Natural killer cell (primary cell): ENCODE measurements at regions not wholly inside any gene's neighbourhood (a gene's known extent, or its start where the extent isn't known, plus 50 kb on each side); places are given as distances from the start of the nearest gene placed in this dataset.

Experiments used
- ATAC-seq, 3 donors: fragments of 150-1000 bp in 2 of 3; fragments of 200-7000 bp in 1 of 3; cut with Tn5 transposase; 1 replicate in 1 of 3; 2 replicates in 2 of 3; pipeline ENCODE4 v1.10.0; 2021; ENCODE audit warnings: mild to moderate bottlenecking in 2 of 3, moderate library complexity in 2 of 3
- DNase-seq, 2 donors: peaks; one replicate each; pipeline versions ENCODE4 v3.0.0 to v3.0.0-alpha.2; 2013 to 2021; ENCODE audit warnings: mixed read lengths in 1 of 2
- H3K27ac ChIP-seq: one replicate; pipeline ENCODE4 v1.5.1; 2013; ENCODE audit warnings: mild to moderate bottlenecking, low read length
- H3K27me3 ChIP-seq: one replicate; pipeline ENCODE4 v1.6.1; 2013; ENCODE audit warnings: low read length; ENCODE audit not compliant: control insufficient read depth, insufficient read depth
- H3K36me3 ChIP-seq: one replicate; pipeline ENCODE4 v1.6.1; 2013; ENCODE audit warnings: low read length; ENCODE audit not compliant: control insufficient read depth, insufficient read depth
- H3K4me1 ChIP-seq: one replicate; pipeline ENCODE4 v1.6.1; 2013; ENCODE audit warnings: low read length; ENCODE audit not compliant: control insufficient read depth, insufficient read depth
- H3K4me3 ChIP-seq: one replicate; pipeline ENCODE4 v1.5.1; 2013; ENCODE audit warnings: low read length
- H3K9me3 ChIP-seq: one replicate; pipeline ENCODE4 v1.6.1; 2013; ENCODE audit warnings: low read length; ENCODE audit not compliant: control insufficient read depth, insufficient read depth
- H3K27ac Mint-ChIP-seq, 2 donors: one replicate each; pipeline ENCODE4 v1.8.0; 2022; ENCODE audit warnings: mild to moderate bottlenecking in 2 of 2, mixed read lengths in 2 of 2, moderate library complexity in 1 of 2
- H3K27me3 Mint-ChIP-seq, 2 donors: one replicate each; pipeline ENCODE4 v1.8.0; 2022; ENCODE audit warnings: low read depth in 2 of 2, mixed read lengths in 2 of 2
- H3K36me3 Mint-ChIP-seq: one replicate; pipeline ENCODE4 v1.8.0; 2022; ENCODE audit warnings: mixed read lengths
- H3K4me1 Mint-ChIP-seq, 2 donors: one replicate each; pipeline ENCODE4 v1.8.0; 2022; ENCODE audit warnings: mixed read lengths in 2 of 2
- H3K4me3 Mint-ChIP-seq: one replicate; pipeline ENCODE4 v1.8.0; 2022; ENCODE audit warnings: mild to moderate bottlenecking, moderate library complexity, mixed read lengths
- H3K9me3 Mint-ChIP-seq, 2 donors: one replicate each; pipeline ENCODE4 v1.8.0; 2022; ENCODE audit warnings: mixed read lengths in 2 of 2
- CTCF ChIP-seq: fragments of 200-600 bp; IDR thresholded peaks from one replicate; pipeline ENCODE4 v1.8.0; 2022; ENCODE audit warnings: antibody characterized with exemption
- WGBS: methylation state at CpG from one replicate; pipeline ENCODE4 v1.1.7; 2013; ENCODE audit warnings: missing lambda C conversion rate; ENCODE audit not compliant: insufficient coverage; 5-methylcytosine and 5-hydroxymethylcytosine counted together
- intact Hi-C: fragments of 100-400 bp; cut with micrococcal nuclease; formaldehyde crosslinking; loops from one replicate; pipeline ENCODE4 v1.14.2; 2022

GRCh38 chr6:21334651-21335050 lies 258.9 kb upstream of the SOX4 start:
- Mint-ChIP-seq H3K27ac (no peak overlapping the region), H3K4me1 (peaks cover 5 to 7% of the 10 kb centered on the region in 2 donors), H3K36me3 (no peaks in the 10 kb centered on the region), H3K4me3 (no peak overlapping the region), H3K9me3 (peaks cover 3% of the 10 kb centered on the region in 2 donors), H3K27me3 (peaks cover 0 to 4% of the 10 kb centered on the region in 2 donors)
- ATAC-seq, result no peak
- WGBS, result 84% methylated on average over 6 of the region's 7 CpGs
- H3K4me1 ChIP-seq, result no peaks in the 10 kb centered on the region
- H3K27me3 ChIP-seq, result no peaks in the 10 kb centered on the region
- no peaks in the 10 kb centered on the region for H3K9me3 ChIP-seq
- intact Hi-C loops, result no loop called here
- no peak overlapping the region for H3K27ac ChIP-seq
- H3K4me3 ChIP-seq, result no peak overlapping the region
- TF ChIP-seq CTCF, result no peak
- DNase-seq, result no peak
- H3K36me3 ChIP-seq, result no peaks in the 10 kb centered on the region

GRCh38 chr6:21335591-21335990 lies 258.0 kb upstream of the SOX4 start:
- no peaks in the 10 kb centered on the region for H3K27me3 ChIP-seq
- DNase-seq (no peak), ATAC-seq (no peak)
- no peaks in the 10 kb centered on the region for H3K9me3 ChIP-seq
- no peak overlapping the region for H3K27ac ChIP-seq
- no peak overlapping the region for H3K27ac Mint-ChIP-seq
- H3K4me3 Mint-ChIP-seq, result no peak overlapping the region
- peaks cover 3% of the 10 kb centered on the region in 2 donors for H3K9me3 Mint-ChIP-seq
- peaks cover 0 to 4% of the 10 kb centered on the region in 2 donors for H3K27me3 Mint-ChIP-seq
- intact Hi-C loops, result no loop called here
- peaks cover 5 to 7% of the 10 kb centered on the region in 2 donors for H3K4me1 Mint-ChIP-seq
- H3K36me3 ChIP-seq, result no peaks in the 10 kb centered on the region
- H3K36me3 Mint-ChIP-seq, result no peaks in the 10 kb centered on the region
- H3K4me1 ChIP-seq, result no peaks in the 10 kb centered on the region
- no peak overlapping the region for H3K4me3 ChIP-seq
- no peak for TF ChIP-seq CTCF

GRCh38 chr6:21337263-21337662 lies 256.3 kb upstream of the SOX4 start:
- Mint-ChIP-seq H3K36me3 (no peaks in the 10 kb centered on the region), H3K4me1 (peaks cover 5 to 7% of the 10 kb centered on the region in 2 donors), H3K27ac (no peak overlapping the region), H3K9me3 (peaks cover 3% of the 10 kb centered on the region in 2 donors), H3K27me3 (peaks cover 0 to 4% of the 10 kb centered on the region in 2 donors), H3K4me3 (no peak overlapping the region)
- Histone ChIP-seq H3K4me1 (no peaks in the 10 kb centered on the region), H3K27ac (no peak overlapping the region), H3K4me3 (no peak overlapping the region), H3K27me3 (no peaks in the 10 kb centered on the region), H3K36me3 (no peaks in the 10 kb centered on the region), H3K9me3 (no peaks in the 10 kb centered on the region)
- intact Hi-C loops, result no loop called here
- no peak for TF ChIP-seq CTCF
- DNase-seq (no peak), ATAC-seq (no peak)
- 66% methylated on average over 3 of the region's 3 CpGs for WGBS

GRCh38 chr6:21340573-21340972 lies 253.0 kb upstream of the SOX4 start:
- H3K4me1 ChIP-seq, result no peaks in the 10 kb centered on the region
- WGBS, result 83% methylated on average over 3 of the region's 3 CpGs
- no peak for DNase-seq

More at GRCh38 chr6:21340573-21340972, 253.0 kb upstream of the SOX4 start:
- Mint-ChIP-seq H3K27me3 (peaks cover 7 to 10% of the 10 kb centered on the region in 2 donors), H3K36me3 (no peaks in the 10 kb centered on the region), H3K27ac (no peak overlapping the region), H3K9me3 (peaks cover 3% of the 10 kb centered on the region in 2 donors), H3K4me1 (no peaks in the 10 kb centered on the region), H3K4me3 (no peak overlapping the region)
- intact Hi-C loops, result no loop called here
- H3K36me3 ChIP-seq, result no peaks in the 10 kb centered on the region
- ATAC-seq, result no peak
- no peak overlapping the region for H3K4me3 ChIP-seq
- no peak overlapping the region for H3K27ac ChIP-seq
- no peak for TF ChIP-seq CTCF
- no peaks in the 10 kb centered on the region for H3K27me3 ChIP-seq
- no peaks in the 10 kb centered on the region for H3K9me3 ChIP-seq
